ENCODE measurements at regions not wholly inside any gene's neighbourhood (a gene's known extent, or its start where the extent isn't known, plus 50 kb on each side); places are given as distances from the start of the nearest gene placed in this dataset.

DNA sequence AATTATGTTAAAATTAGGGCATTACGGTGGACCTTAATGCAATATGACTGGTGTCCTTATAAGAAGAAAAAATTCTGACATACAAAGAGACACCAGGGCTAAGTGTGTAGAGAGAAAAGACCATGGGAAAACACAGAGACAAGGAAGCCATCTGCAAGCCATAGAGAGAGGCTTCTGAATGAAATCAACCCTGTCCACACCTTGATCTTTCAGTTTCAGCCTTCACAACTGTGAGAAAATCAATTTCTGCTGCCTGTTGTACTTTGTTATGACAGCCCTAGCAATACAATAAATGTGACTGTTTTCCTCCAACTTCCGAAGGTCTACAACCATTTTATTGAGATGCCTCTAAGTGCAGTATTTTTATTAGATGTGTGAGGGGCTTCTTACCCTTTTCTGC lies 1407.2 kb downstream of the MRPL39 start:
- TF ChIP-seq, protein P1, sequence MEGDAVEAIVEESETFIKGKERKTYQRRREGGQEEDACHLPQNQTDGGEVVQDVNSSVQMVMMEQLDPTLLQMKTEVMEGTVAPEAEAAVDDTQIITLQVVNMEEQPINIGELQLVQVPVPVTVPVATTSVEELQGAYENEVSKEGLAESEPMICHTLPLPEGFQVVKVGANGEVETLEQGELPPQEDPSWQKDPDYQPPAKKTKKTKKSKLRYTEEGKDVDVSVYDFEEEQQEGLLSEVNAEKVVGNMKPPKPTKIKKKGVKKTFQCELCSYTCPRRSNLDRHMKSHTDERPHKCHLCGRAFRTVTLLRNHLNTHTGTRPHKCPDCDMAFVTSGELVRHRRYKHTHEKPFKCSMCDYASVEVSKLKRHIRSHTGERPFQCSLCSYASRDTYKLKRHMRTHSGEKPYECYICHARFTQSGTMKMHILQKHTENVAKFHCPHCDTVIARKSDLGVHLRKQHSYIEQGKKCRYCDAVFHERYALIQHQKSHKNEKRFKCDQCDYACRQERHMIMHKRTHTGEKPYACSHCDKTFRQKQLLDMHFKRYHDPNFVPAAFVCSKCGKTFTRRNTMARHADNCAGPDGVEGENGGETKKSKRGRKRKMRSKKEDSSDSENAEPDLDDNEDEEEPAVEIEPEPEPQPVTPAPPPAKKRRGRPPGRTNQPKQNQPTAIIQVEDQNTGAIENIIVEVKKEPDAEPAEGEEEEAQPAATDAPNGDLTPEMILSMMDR (IDR thresholded peaks at IDR 0.05): no peak
- Histone ChIP-seq H3K27ac (no peak overlapping the region), H3K36me3 (ENCODE audit: insufficient read depth in 1 of 2, low read depth in 1 of 2) (no peaks in the 10 kb centered on the region), H3K4me3 (no peak overlapping the region), H3K4me1 (no peaks in the 10 kb centered on the region), H3K27me3 (ENCODE audit: insufficient read depth in 3 of 3, low read length in 2 of 3) (no peaks in the 10 kb centered on the region), H3K9me3 (no peaks in the 10 kb centered on the region)
- 83 to 95% (median 95%) methylated on average over 2 of the region's 2 CpGs for WGBS, 3 donors
- intact Hi-C loops (cut with DNase I): no loop called here
- DNase-seq (no peak), ATAC-seq (no peak)

DNA sequence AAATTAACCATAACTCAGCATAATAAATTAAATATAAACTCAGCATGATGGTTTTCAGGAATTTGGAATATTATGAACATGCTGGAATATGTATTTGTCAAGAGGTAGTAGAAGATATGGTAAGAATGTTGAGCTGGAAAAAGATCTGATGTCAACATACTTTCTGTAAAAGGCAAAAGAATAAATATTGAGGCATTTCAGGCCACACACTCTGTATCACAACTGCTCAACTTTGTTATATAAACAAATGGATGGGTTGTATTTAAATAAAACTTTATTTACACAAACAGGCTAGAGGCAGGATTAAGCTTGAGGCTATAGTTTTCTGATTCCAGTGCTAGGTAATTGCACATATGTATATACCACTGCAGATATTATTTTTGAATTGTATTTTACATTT lies 1409.4 kb downstream of the MRPL39 start:
- Histone ChIP-seq H3K27me3 (ENCODE audit: insufficient read depth in 3 of 3, low read length in 2 of 3) (no peaks in the 10 kb centered on the region), H3K4me3 (no peak overlapping the region), H3K4me1 (no peaks in the 10 kb centered on the region), H3K27ac (no peak overlapping the region), H3K36me3 (ENCODE audit: insufficient read depth in 1 of 2, low read depth in 1 of 2) (no peaks in the 10 kb centered on the region), H3K9me3 (no peaks in the 10 kb centered on the region)
- ATAC-seq (no peak), DNase-seq (no peak)
- TF ChIP-seq, protein P1 (IDR thresholded peaks at IDR 0.05): no peak
- intact Hi-C loops (cut with DNase I): no loop called here

DNA sequence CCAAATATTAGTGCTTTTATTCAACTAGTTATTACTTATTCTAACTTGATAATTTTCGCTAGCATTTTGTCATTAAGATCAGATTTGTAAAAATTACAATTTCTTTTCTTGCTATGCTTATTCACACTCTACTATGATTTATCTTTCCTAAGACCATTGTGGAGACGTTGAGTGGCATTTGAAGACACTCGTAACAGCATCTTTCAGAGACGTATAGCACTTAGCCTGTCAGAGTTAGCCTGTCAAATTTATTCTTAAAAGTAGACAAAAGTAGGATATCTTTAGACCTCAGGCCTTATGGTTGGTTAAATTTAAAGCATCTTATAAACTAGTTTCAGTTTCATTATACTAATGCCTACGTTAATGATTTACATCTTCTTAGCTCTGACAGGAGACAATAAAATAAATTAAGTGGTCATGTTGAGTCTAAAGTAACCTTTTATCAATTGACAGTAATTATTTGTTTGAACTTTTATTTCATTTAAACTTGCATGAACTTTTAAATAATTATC lies 1410.1 kb downstream of the MRPL39 start:
- intact Hi-C loops (cut with DNase I): no loop called here
- Histone ChIP-seq H3K9me3 (no peaks in the 10 kb centered on the region), H3K36me3 (ENCODE audit: insufficient read depth in 1 of 2, low read depth in 1 of 2) (no peaks in the 10 kb centered on the region), H3K4me1 (no peaks in the 10 kb centered on the region), H3K27ac (no peak overlapping the region), H3K4me3 (no peak overlapping the region), H3K27me3 (ENCODE audit: insufficient read depth in 3 of 3, low read length in 2 of 3) (no peaks in the 10 kb centered on the region)
- ATAC-seq: no peak
- WGBS, 3 donors: 74 to 86% (median 85%) methylated on average over 5 of the region's 5 CpGs
- TF ChIP-seq, protein P1 (IDR thresholded peaks at IDR 0.05): no peak
- DNase-seq: no peak

DNA sequence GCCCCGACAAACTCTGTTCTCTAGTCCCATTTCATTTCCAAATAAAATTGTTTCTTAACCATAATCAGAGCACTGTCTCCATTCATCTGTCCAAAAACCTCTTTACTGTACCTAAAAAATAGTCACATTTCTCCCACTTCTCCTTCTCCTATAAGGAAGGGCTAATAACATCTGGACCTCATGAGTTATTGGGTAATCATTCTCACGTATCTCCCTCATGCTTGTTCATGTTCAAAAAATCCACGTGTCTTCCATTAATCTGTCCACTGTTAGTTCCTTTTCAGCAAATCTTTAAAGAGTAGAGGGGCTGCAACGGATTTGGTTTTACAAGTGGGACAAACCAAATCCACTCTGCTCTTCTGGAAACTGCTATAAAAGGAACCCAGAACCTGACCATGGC lies 1418.8 kb downstream of the MRPL39 start:
- TF ChIP-seq, protein P1 (IDR thresholded peaks at IDR 0.05): no peak

DNA sequence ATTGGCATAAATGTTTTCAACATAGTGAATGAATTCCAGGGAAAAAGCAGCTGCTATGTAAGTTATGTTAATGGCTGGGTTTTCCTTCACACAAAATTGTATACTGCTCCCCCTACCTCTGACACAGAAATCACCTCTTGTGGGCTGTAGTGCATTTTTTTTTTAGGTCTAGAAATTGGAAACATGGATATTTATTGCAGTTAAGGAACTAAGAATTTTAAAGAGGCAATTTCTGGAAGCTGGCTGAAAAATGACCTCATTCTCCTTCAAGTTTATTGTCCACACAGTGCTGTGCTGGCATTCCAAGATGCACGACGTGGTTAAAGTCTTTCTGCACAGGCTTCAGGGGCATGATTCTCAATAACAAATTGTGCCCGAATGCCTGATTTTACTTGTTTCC lies 1424.2 kb downstream of the MRPL39 start:
- Histone ChIP-seq H3K4me3 (no peak overlapping the region), H3K36me3 (ENCODE audit: insufficient read depth in 1 of 2, low read depth in 1 of 2) (no peaks in the 10 kb centered on the region), H3K4me1 (no peaks in the 10 kb centered on the region), H3K27ac (no peak overlapping the region), H3K9me3 (no peaks in the 10 kb centered on the region), H3K27me3 (ENCODE audit: insufficient read depth in 3 of 3, low read length in 2 of 3) (no peaks in the 10 kb centered on the region)
- ATAC-seq (no peak), DNase-seq (no peak)
- TF ChIP-seq, protein P1 (IDR thresholded peaks at IDR 0.05): no peak
- 23 to 36% (median 34%) methylated on average over 3 of the region's 3 CpGs for WGBS, 3 donors
- intact Hi-C loops (cut with DNase I): no loop called here

More for the DNA sequence above, 1418.8 kb downstream of the MRPL39 start:
- Histone ChIP-seq H3K27me3 (ENCODE audit: insufficient read depth in 3 of 3, low read length in 2 of 3) (no peaks in the 10 kb centered on the region), H3K4me1 (no peaks in the 10 kb centered on the region), H3K9me3 (no peaks in the 10 kb centered on the region), H3K4me3 (no peak overlapping the region), H3K27ac (no peak overlapping the region), H3K36me3 (ENCODE audit: insufficient read depth in 1 of 2, low read depth in 1 of 2) (no peaks in the 10 kb centered on the region)
- DNase-seq: no peak
- intact Hi-C loops (cut with DNase I): no loop called here
- 47 to 62% (median 53%) methylated on average over 4 of the region's 4 CpGs for WGBS, 3 donors
- no peak for ATAC-seq

Measured in psoas muscle (tissue), 7 donors.